OCI-LY7 (cell line): ENCODE measurements at regions not wholly inside any gene's neighbourhood (a gene's known extent, or its start where the extent isn't known, plus 50 kb on each side); places are given as distances from the start of the nearest gene placed in this dataset.

Experiments used
- CTCF ChIP-seq: fragments of 200-600 bp; sonication (generic); conservative IDR thresholded peaks from 2 replicates; pipeline ENCODE4 v1.5.1; 2014; ENCODE audit warnings: mild to moderate bottlenecking, antibody characterized with exemption, low read length, moderate library complexity, mixed read lengths
- EZH2phosphoT487 ChIP-seq: fragments of 200-600 bp; sonication (generic); IDR thresholded peaks from 2 replicates; pipeline ENCODE4 v1.6.1; 2018; ENCODE audit warnings: low read depth, borderline replicate concordance, mild to moderate bottlenecking, mixed run types, antibody characterized with exemption, low read length, moderate library complexity, mixed read lengths

GRCh38 chr2:47267711-47268086, 91.4 kb upstream of the CALM2 start:
- no peak for TF ChIP-seq CTCF
- TF ChIP-seq EZH2phosphoT487 = no peak
